Activated T-cell treated with anti-CD3 and anti-CD28 coated beads, Interleukin-2, amount 50 U/mL, for 72 hours (primary cell): ENCODE measurements at regions not wholly inside any gene's neighbourhood (a gene's known extent, or its start where the extent isn't known, plus 50 kb on each side); places are given as distances from the start of the nearest gene placed in this dataset.
A peak's percentile ranks its signal among the peaks of the same experiment; 100 is the strongest.
"Not testable (repeated sequence)": the region's sequence is repeated elsewhere in the genome, so short reads cannot be mapped to it uniquely, and the experiment has no call there.

Experiments used
- ATAC-seq, 2 donors: fragments of 150-1000 bp; cut with Tn5 transposase; replicated peaks in 1 of 2; 2 replicates each; pipeline ENCODE4 v1.10.0; 2021; ENCODE audit warnings: moderate library complexity in 2 of 2, mild to moderate bottlenecking in 1 of 2
- DNase-seq, 2 donors: peaks; one replicate each; pipeline ENCODE4 v3.0.0; 2021 to 2022; ENCODE audit warnings: mixed read lengths in 1 of 2
- H3K27ac Mint-ChIP-seq: one replicate; pipeline ENCODE4 v1.8.0; 2022; ENCODE audit warnings: mild to moderate bottlenecking, moderate library complexity, mixed read lengths
- H3K27me3 Mint-ChIP-seq: one replicate; pipeline ENCODE4 v1.8.0; 2022; ENCODE audit warnings: low read depth, mixed read lengths
- H3K36me3 Mint-ChIP-seq, 2 donors: one replicate each; pipeline ENCODE4 v1.8.0; 2022; ENCODE audit warnings: mixed read lengths in 2 of 2, mild to moderate bottlenecking in 1 of 2; ENCODE audit not compliant: insufficient read depth in 2 of 2
- H3K4me1 Mint-ChIP-seq: one replicate; pipeline ENCODE4 v1.8.0; 2022; ENCODE audit warnings: low read depth, mixed read lengths
- H3K4me3 Mint-ChIP-seq, 2 donors: one replicate each; pipeline ENCODE4 v1.8.0; 2022; ENCODE audit warnings: mild to moderate bottlenecking in 2 of 2, mixed read lengths in 2 of 2, moderate library complexity in 2 of 2
- H3K9me3 Mint-ChIP-seq, 2 donors: one replicate each; pipeline ENCODE4 v1.8.0; 2022; ENCODE audit warnings: mixed read lengths in 2 of 2

- Mint-ChIP-seq H3K4me1 (no peaks in the 10 kb centered on the region), H3K27me3 (no peaks in the 10 kb centered on the region), H3K36me3 (no peaks in the 10 kb centered on the region), H3K27ac (no peak overlapping the region), H3K4me3 (no peak overlapping the region), H3K9me3 (no peaks in the 10 kb centered on the region)
- ATAC-seq: no peak
- DNase-seq: no peak
These were observed 104.6 kb downstream of the USP22 start for GRCh38 chr17:20938244-20938643.

- Mint-ChIP-seq H3K4me1 (no peaks in the 10 kb centered on the region), H3K27ac (no peak overlapping the region), H3K36me3 (no peaks in the 10 kb centered on the region), H3K27me3 (no peaks in the 10 kb centered on the region), H3K9me3 (no peaks in the 10 kb centered on the region), H3K4me3 (no peak overlapping the region)
- no peak for DNase-seq
- no peak for ATAC-seq
These were observed 103.7 kb downstream of the USP22 start for GRCh38 chr17:20938988-20939615.

GRCh38 chr17:20941872-20942271, 100.9 kb downstream of the USP22 start:
- Mint-ChIP-seq H3K27ac (no peak overlapping the region), H3K36me3 (no peaks in the 10 kb centered on the region), H3K4me1 (no peaks in the 10 kb centered on the region), H3K4me3 (no peak overlapping the region), H3K9me3 (no peaks in the 10 kb centered on the region), H3K27me3 (no peaks in the 10 kb centered on the region)
- no peak for ATAC-seq
- no peak for DNase-seq

DNA sequence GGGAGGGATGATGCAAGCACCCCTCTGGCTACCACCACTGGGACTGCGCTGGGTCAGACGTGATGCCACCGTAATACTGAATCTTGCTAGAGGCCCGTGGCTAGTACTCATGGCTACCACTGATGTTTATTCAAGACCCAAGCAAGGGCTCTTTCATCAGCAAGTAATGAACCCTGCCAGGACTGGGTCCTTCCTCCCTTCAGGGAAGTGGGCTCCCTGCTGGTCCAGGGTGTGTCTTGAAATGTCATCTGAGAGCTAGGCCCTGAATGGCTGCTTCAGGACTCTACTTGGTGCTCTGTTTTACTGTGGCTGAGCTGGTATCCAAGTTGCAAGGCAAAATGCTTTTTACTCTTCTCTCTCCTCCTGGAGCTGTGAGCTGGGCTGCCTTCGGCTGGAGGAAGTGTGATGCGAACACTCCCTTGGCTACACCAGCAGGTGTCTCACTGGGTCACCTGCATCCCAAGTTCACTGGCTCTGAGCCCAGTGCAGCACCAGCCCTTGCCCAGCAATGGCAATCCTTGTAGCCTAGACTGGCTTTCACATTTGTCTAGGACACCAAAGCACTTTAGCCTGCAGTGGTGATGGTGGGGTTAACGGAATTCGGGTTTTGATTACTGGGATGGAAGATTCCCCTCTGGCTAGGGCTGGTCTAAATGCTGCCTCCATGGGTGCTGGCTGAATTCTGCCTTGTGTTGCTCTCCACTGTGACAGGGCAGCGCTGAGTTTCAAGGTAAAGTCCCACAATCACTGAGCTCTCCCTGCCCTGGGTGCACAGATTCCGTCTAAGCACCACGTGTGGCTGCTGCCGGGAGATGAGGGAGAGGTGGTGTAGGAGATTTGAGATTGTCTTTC, 98.6 kb downstream of the USP22 start:
- H3K4me3 Mint-ChIP-seq: no peak overlapping the region
- H3K4me1 Mint-ChIP-seq: peaks cover 5% of the 10 kb centered on the region
- ATAC-seq (peak in 1 of 2 donors; percentile 72), DNase-seq (peak in 1 of 2 donors; percentile 26)
- H3K36me3 Mint-ChIP-seq: no peaks in the 10 kb centered on the region
- H3K27me3 Mint-ChIP-seq: no peaks in the 10 kb centered on the region
- H3K9me3 Mint-ChIP-seq: no peaks in the 10 kb centered on the region
- H3K27ac Mint-ChIP-seq: no peak overlapping the region

- peaks cover 19% of the 10 kb centered on the region for H3K27me3 Mint-ChIP-seq
- ATAC-seq: not testable (repeated sequence)
These were observed 95.1 kb downstream of the USP22 start for GRCh38 chr17:20947708-20948107.

DNA sequence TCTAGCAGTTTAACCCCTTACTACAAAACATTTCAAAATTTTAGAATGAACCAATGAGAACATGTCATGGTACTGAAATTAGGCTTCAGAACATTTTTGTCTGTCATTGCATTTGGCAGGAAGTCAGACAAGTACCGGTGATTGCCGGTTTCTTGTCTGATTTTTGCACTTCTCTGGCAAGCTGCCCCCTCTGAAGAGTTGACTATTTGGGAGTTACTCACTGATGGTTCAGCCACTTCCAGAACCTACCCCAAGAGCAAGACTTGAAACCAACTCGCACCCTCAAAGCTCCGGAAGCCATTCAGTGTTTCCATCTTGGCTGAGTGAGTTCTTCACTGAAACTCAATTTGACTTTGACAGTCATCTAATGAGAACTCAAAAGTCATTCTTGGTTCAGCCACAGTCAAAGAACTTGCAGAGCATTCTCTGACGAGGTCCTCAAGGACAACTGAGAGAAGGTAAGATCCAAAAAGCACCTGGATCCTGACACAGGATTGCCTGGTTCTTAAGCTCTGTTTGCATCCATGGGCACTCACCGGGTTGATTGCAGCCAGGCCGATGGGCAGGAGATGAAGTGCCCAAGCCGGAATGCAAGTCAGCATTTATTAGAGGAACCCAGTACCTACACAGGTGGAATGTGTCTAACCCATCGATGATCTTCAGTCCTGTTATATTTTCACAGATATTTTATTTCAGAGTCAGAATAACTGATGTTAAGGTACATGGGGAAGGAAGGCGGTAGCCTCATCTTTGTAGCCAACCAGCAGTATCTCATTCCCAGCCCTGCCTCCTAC, 93.6 kb downstream of the USP22 start:
- Mint-ChIP-seq H3K9me3 (no peaks in the 10 kb centered on the region), H3K36me3 (no peaks in the 10 kb centered on the region), H3K27me3 (peaks cover 19% of the 10 kb centered on the region), H3K4me1 (peaks cover 8% of the 10 kb centered on the region), H3K27ac (peak overlapping the region; percentile 87), H3K4me3 (peak overlapping the region in 1 of 2 donors; percentile 55)
- DNase-seq (peak; percentile 32 to 39), ATAC-seq (peak; percentile 86 to 95)

More at GRCh38 chr17:20947708-20948107, 95.1 kb downstream of the USP22 start:
- H3K4me1 Mint-ChIP-seq, H3K9me3 Mint-ChIP-seq, H3K27ac Mint-ChIP-seq, DNase-seq, H3K36me3 Mint-ChIP-seq, H3K4me3 Mint-ChIP-seq: not testable (repeated sequence)
